A673 (cell line): ENCODE measurements at regions not wholly inside any gene's neighbourhood (a gene's known extent, or its start where the extent isn't known, plus 50 kb on each side); places are given as distances from the start of the nearest gene placed in this dataset.
A peak's percentile ranks its signal among the peaks of the same experiment; 100 is the strongest.

Experiments used
- BruUV-seq: library from RNA; stranded (reverse); fragments of 400-500 nt; replicated peaks from 2 replicates; lab custom pipeline; 2021; lab: Mats Ljungman, UMichigan
- CTCF ChIA-PET: fragments of 300-600 bp; sonication (Branson Sonifier 250); formaldehyde crosslinking; loops from one replicate; lab custom pipeline; 2022; ENCODE audit warnings: antibody characterized with exemption; lab: Charles Lee
- POLR2A ChIA-PET: fragments of 300-600 bp; sonication (Branson Sonifier 250); formaldehyde crosslinking; loops from one replicate; lab custom pipeline; 2022; ENCODE audit warnings: antibody characterized with exemption; ENCODE audit not compliant: low non-redundant PET; lab: Charles Lee
- DNase-seq: peaks from one replicate; pipeline ENCODE4 v3.0.0-alpha.2; 2015; ENCODE audit warnings: low spot score
- H3K27ac ChIP-seq: fragments of 200-600 bp; sonication (generic); 2 replicates; pipeline ENCODE4 v1.5.1; 2016; ENCODE audit warnings: mixed run types, low read depth, mild to moderate bottlenecking, mixed read lengths, antibody characterized with exemption, low read length; ENCODE audit not compliant: poor library complexity, severe bottlenecking
- H3K27me3 ChIP-seq: fragments of 200-600 bp; sonication (generic); replicated peaks from 2 replicates; pipeline ENCODE4 v1.6.1; 2017; ENCODE audit warnings: mixed run types, low read depth, mild to moderate bottlenecking, mixed read lengths, antibody characterized with exemption, low read length; ENCODE audit not compliant: insufficient read depth, poor library complexity
- H3K36me3 ChIP-seq: fragments of 200-600 bp; sonication (generic); 2 replicates; pipeline ENCODE4 v1.6.1; 2016; ENCODE audit warnings: mixed run types, mild to moderate bottlenecking, mixed read lengths, antibody characterized with exemption, low read length; ENCODE audit not compliant: insufficient read depth, poor library complexity, severe bottlenecking
- H3K4me1 ChIP-seq: fragments of 200-600 bp; sonication (generic); 2 replicates; pipeline ENCODE4 v1.6.1; 2017; ENCODE audit warnings: mixed run types, mild to moderate bottlenecking, mixed read lengths, antibody characterized with exemption, low read length; ENCODE audit not compliant: insufficient read depth, poor library complexity, severe bottlenecking
- H3K4me3 ChIP-seq: fragments of 200-600 bp; sonication (generic); 2 replicates; pipeline ENCODE4 v1.5.1; 2016; ENCODE audit warnings: low read depth, mixed run types, mild to moderate bottlenecking, mixed read lengths, low read length; ENCODE audit not compliant: poor library complexity, severe bottlenecking
- H3K9me3 ChIP-seq: fragments of 200-600 bp; sonication (generic); 2 replicates; pipeline ENCODE4 v1.6.1; 2016; ENCODE audit warnings: mixed run types, low read depth, mild to moderate bottlenecking, mixed read lengths, antibody characterized with exemption, low read length; ENCODE audit not compliant: poor library complexity, severe bottlenecking
- EZH2 ChIP-seq: fragments of 200-600 bp; sonication (generic); IDR thresholded peaks from 2 replicates; pipeline ENCODE4 v1.6.1; 2017; ENCODE audit warnings: borderline replicate concordance, low read depth, mild to moderate bottlenecking, mixed read lengths, antibody characterized with exemption, low read length; ENCODE audit not compliant: poor library complexity, severe bottlenecking
- intact Hi-C: fragments of 100-400 bp; cut with micrococcal nuclease; formaldehyde crosslinking; loops from one replicate; pipeline ENCODE4 v1.10.0; 2022; ENCODE audit not compliant: unreplicated experiment
- TF ChIP-seq, protein P1 (sequence below): fragments of 300-800, 200-600 bp; sonication (generic); conservative IDR thresholded peaks from 2 replicates; pipeline ENCODE4 v1.5.1; 2017; ENCODE audit warnings: low read depth, mild to moderate bottlenecking, antibody characterized with exemption, low read length, moderate library complexity, mixed read lengths

DNA sequence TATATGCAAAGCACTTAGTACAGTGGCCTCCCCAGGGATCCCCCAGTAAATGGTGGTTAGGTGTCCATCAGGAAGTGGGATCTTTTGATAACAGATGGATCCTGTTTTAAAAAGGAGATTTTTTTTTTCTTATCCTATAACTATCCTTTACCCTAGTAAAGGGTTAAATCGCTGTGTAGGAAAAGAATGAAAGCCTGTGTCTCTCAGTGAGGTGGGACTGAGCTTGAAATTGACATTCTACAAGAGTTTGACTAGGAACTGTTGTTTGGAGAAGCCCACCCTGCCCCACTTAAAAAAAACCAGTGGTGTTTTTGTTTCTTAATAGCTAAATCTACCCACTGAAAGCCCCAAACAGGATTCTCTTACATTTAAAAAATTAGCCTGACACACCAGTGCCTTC is 112.2 kb upstream of the EGLN3 start:
- CTCF ChIA-PET, result no interaction called here

DNA sequence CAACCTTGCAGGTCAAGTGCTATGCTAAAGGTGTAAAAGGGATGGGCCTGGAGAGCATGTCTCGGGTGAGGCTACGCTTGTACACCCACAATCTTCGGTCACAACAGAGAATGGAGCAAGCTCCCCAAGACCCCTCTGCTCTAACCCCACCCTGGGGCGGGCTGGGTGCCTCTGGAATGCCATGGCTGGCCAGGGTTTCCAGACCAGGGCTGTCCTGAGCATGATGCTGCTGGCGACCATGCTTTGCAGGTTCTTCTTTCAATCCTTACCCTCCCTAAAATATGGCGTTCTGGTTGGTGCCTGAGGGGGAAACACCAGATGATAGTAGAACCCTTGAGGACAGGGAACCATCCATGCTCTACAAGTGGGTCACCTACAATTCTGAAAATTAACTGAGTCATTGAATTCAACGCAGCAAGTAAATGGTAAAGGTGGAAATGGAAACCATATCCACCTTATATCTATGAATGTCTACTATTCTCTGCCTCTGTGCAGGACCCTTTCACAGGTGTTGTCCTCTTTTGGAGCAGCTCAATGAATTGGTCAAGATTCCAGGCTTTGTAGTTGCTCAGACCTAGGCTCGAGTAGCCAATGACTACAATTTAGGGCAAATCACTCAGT is 111.6 kb upstream of the EGLN3 start:
- DNase-seq, result no peak
- Histone ChIP-seq H3K9me3 (no peaks in the 10 kb centered on the region), H3K27me3 (no peaks in the 10 kb centered on the region), H3K27ac (no peak overlapping the region), H3K36me3 (no peaks in the 10 kb centered on the region), H3K4me1 (no peaks in the 10 kb centered on the region), H3K4me3 (no peak overlapping the region)
- TF ChIP-seq EZH2, result no peak
- TF ChIP-seq, protein P1, sequence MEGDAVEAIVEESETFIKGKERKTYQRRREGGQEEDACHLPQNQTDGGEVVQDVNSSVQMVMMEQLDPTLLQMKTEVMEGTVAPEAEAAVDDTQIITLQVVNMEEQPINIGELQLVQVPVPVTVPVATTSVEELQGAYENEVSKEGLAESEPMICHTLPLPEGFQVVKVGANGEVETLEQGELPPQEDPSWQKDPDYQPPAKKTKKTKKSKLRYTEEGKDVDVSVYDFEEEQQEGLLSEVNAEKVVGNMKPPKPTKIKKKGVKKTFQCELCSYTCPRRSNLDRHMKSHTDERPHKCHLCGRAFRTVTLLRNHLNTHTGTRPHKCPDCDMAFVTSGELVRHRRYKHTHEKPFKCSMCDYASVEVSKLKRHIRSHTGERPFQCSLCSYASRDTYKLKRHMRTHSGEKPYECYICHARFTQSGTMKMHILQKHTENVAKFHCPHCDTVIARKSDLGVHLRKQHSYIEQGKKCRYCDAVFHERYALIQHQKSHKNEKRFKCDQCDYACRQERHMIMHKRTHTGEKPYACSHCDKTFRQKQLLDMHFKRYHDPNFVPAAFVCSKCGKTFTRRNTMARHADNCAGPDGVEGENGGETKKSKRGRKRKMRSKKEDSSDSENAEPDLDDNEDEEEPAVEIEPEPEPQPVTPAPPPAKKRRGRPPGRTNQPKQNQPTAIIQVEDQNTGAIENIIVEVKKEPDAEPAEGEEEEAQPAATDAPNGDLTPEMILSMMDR, result no peak
- POLR2A ChIA-PET, result no interaction called here
- intact Hi-C loops, result no loop called here
- BruUV-seq, result no TSS peak
- CTCF ChIA-PET, result no interaction called here

More for the DNA sequence above, 112.2 kb upstream of the EGLN3 start:
- TF ChIP-seq EZH2, result no peak
- TF ChIP-seq, protein P1, result no peak
- H3K9me3 ChIP-seq, result no peaks in the 10 kb centered on the region
- DNase-seq, result no peak
- no TSS peak for BruUV-seq
- no peaks in the 10 kb centered on the region for H3K27me3 ChIP-seq
- POLR2A ChIA-PET, result no interaction called here
- H3K36me3 ChIP-seq, result no peaks in the 10 kb centered on the region
- H3K4me3 ChIP-seq, result no peak overlapping the region
- no peaks in the 10 kb centered on the region for H3K4me1 ChIP-seq
- intact Hi-C loops, result no loop called here
- H3K27ac ChIP-seq, result no peak overlapping the region

DNA sequence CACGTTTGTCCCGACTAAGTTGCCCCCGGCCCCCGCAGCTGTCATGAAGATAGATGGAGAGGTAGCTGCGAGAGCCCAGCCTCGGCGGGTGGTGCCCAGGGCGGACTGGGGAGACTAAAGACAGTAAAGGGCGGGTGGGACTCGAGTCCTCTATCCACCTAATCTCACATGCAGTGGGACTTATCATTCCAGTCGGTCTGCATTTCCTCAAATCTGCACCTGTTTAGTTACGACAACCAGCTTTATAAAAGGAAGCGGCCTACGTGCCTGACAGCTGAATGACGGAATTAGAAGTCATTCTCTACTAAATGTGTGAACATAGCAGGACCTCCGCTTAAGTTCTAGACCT is 109.8 kb upstream of the EGLN3 start:
- TF ChIP-seq EZH2, result no peak
- TF ChIP-seq, protein P1, result no peak
- no peaks in the 10 kb centered on the region for H3K9me3 ChIP-seq
- ChIA-PET CTCF (no interaction called here), POLR2A (no interaction called here)
- no peak for DNase-seq
- H3K27ac ChIP-seq, result no peak overlapping the region
- H3K27me3 ChIP-seq, result no peaks in the 10 kb centered on the region
- no peaks in the 10 kb centered on the region for H3K36me3 ChIP-seq
- H3K4me3 ChIP-seq, result peak overlapping the region; percentile 47
- BruUV-seq, result no TSS peak
- intact Hi-C loops, result no loop called here
- H3K4me1 ChIP-seq, result no peaks in the 10 kb centered on the region
